Activated gamma-delta T cell (primary cell): ENCODE measurements at regions not wholly inside any gene's neighbourhood (a gene's known extent, or its start where the extent isn't known, plus 50 kb on each side); places are given as distances from the start of the nearest gene placed in this dataset.
"Not testable (repeated sequence)": the region's sequence is repeated elsewhere in the genome, so short reads cannot be mapped to it uniquely, and the experiment has no call there.

Experiments used
- DNase-seq: peaks from one replicate; lab custom pipeline; 2025; lab: John Stamatoyannopoulos, UW

GRCh38 chr2:211144078-211144477, 587.7 kb downstream of the CPS1 start:
- no peak for DNase-seq

- no peak for DNase-seq
Observed at GRCh38 chr2:211144974-211145665, 588.7 kb downstream of the CPS1 start.

- no peak for DNase-seq
Observed at GRCh38 chr2:211149731-211150130, 593.3 kb downstream of the CPS1 start.

- no peak for DNase-seq
Observed at GRCh38 chr2:211157211-211157610, 600.8 kb downstream of the CPS1 start.

GRCh38 chr2:211157856-211158463, 601.6 kb downstream of the CPS1 start:
- no peak for DNase-seq

GRCh38 chr2:211159972-211160371, 603.6 kb downstream of the CPS1 start:
- DNase-seq, result no peak

- no peak for DNase-seq
Observed at GRCh38 chr2:211161236-211161635, 604.8 kb downstream of the CPS1 start.

GRCh38 chr2:211162911-211163310, 606.5 kb downstream of the CPS1 start:
- DNase-seq, result no peak

- no peak for DNase-seq
Observed at GRCh38 chr2:211170843-211171242, 614.4 kb downstream of the CPS1 start.

GRCh38 chr2:211174021-211174420, 617.6 kb downstream of the CPS1 start:
- no peak for DNase-seq

GRCh38 chr2:211174631-211175030, 618.2 kb downstream of the CPS1 start:
- DNase-seq, result no peak

- no peak for DNase-seq
Observed at GRCh38 chr2:211175956-211176355, 619.6 kb downstream of the CPS1 start.

GRCh38 chr2:211176514-211177141, 620.2 kb downstream of the CPS1 start:
- DNase-seq, result no peak

- no peak for DNase-seq
Observed at GRCh38 chr2:211181626-211182025, 625.2 kb downstream of the CPS1 start.

GRCh38 chr2:211187602-211188001, 631.2 kb downstream of the CPS1 start:
- no peak for DNase-seq

GRCh38 chr2:211203986-211204385, 647.6 kb downstream of the CPS1 start:
- no peak for DNase-seq

- no peak for DNase-seq
Observed at GRCh38 chr2:211204456-211204855, 648.1 kb downstream of the CPS1 start.

- DNase-seq, result no peak
Observed at GRCh38 chr2:211204902-211205301, 648.5 kb downstream of the CPS1 start.

GRCh38 chr2:211205358-211205757, 649.0 kb downstream of the CPS1 start:
- DNase-seq, result no peak

GRCh38 chr2:211205836-211206235, 649.4 kb downstream of the CPS1 start:
- DNase-seq, result no peak

GRCh38 chr2:211216221-211216620, 659.8 kb downstream of the CPS1 start:
- no peak for DNase-seq

- DNase-seq, result not testable (repeated sequence)
Observed at GRCh38 chr2:211219548-211219947, 663.1 kb downstream of the CPS1 start.

GRCh38 chr2:211225784-211226183, 669.4 kb downstream of the CPS1 start:
- DNase-seq, result no peak
